ENCODE measurements at regions not wholly inside any gene's neighbourhood (a gene's known extent, or its start where the extent isn't known, plus 50 kb on each side); places are given as distances from the start of the nearest gene placed in this dataset.
A peak's percentile ranks its signal among the peaks of the same experiment; 100 is the strongest.
"Not testable (repeated sequence)": the region's sequence is repeated elsewhere in the genome, so short reads cannot be mapped to it uniquely, and the experiment has no call there.

- no peak for DNase-seq
Observed at GRCh38 chr4:42824278-42824977, 68.1 kb upstream of the GRXCR1 start.

- no peak for DNase-seq
Observed at GRCh38 chr4:42821230-42821629, 71.3 kb upstream of the GRXCR1 start.

GRCh38 chr4:42819863-42820514 lies 72.5 kb upstream of the GRXCR1 start:
- no peak for DNase-seq

- no peak for DNase-seq
Observed at GRCh38 chr4:42817913-42818312, 74.6 kb upstream of the GRXCR1 start.

GRCh38 chr4:42816880-42817400 lies 75.6 kb upstream of the GRXCR1 start:
- no peak for DNase-seq

- no peak for DNase-seq
Observed at GRCh38 chr4:42816189-42816879, 76.2 kb upstream of the GRXCR1 start.

- DNase-seq: no peak
Observed at GRCh38 chr4:42809419-42810084, 83.0 kb upstream of the GRXCR1 start.

- DNase-seq: no peak
Observed at GRCh38 chr4:42806303-42806835, 86.1 kb upstream of the GRXCR1 start.

GRCh38 chr4:42789041-42789567 lies 103.4 kb upstream of the GRXCR1 start:
- no peak for DNase-seq

- no peak for DNase-seq
Observed at GRCh38 chr4:42787079-42787463, 105.4 kb upstream of the GRXCR1 start.

- DNase-seq: peak in 1 of 2 donors; percentile 12
Observed at GRCh38 chr4:42786350-42787078, 106.0 kb upstream of the GRXCR1 start.

GRCh38 chr4:42785817-42786216 lies 106.7 kb upstream of the GRXCR1 start:
- DNase-seq: no peak

GRCh38 chr4:42781315-42781714 lies 111.2 kb upstream of the GRXCR1 start:
- DNase-seq: no peak

GRCh38 chr4:42778349-42778748 lies 114.2 kb upstream of the GRXCR1 start:
- DNase-seq: no peak

- no peak for DNase-seq
Observed at GRCh38 chr4:42768125-42768748, 111.3 kb upstream of the ATP8A1 start.

GRCh38 chr4:42767669-42768068 lies 110.8 kb upstream of the ATP8A1 start:
- DNase-seq: no peak

- DNase-seq: no peak
Observed at GRCh38 chr4:42761804-42762203, 104.9 kb upstream of the ATP8A1 start.

GRCh38 chr4:42754965-42755364 lies 98.1 kb upstream of the ATP8A1 start:
- DNase-seq: not testable (repeated sequence)

GRCh38 chr4:42751587-42751986 lies 94.7 kb upstream of the ATP8A1 start:
- no peak for DNase-seq

GRCh38 chr4:42750856-42751255 lies 94.0 kb upstream of the ATP8A1 start:
- no peak for DNase-seq

GRCh38 chr4:42750091-42750490 lies 93.2 kb upstream of the ATP8A1 start:
- DNase-seq: peak; percentile 13 to 15
